ENCODE measurements at regions not wholly inside any gene's neighbourhood (a gene's known extent, or its start where the extent isn't known, plus 50 kb on each side); places are given as distances from the start of the nearest gene placed in this dataset.
A peak's percentile ranks its signal among the peaks of the same experiment; 100 is the strongest.

GRCh38 chr5:106956187-106956586 is 714.5 kb downstream of the EFNA5 start:
- no peaks in the 10 kb centered on the region for H3K4me1 ChIP-seq (ENCODE audit: control insufficient read depth, insufficient read depth, low read length)
- H3K36me3 Mint-ChIP-seq (ENCODE audit: low read depth) = no peaks in the 10 kb centered on the region
- 91 to 100% methylated on average over 3 to 5 of the region's 5 CpGs for WGBS, 2 experiments (ENCODE audit: insufficient coverage in 1 of 2, insufficient read length in 1 of 2)
- peak; percentile 42 for TF ChIP-seq CTCF (conservative IDR thresholded peaks at IDR 0.05)
- H3K4me1 Mint-ChIP-seq = no peaks in the 10 kb centered on the region
- H3K9me3 Mint-ChIP-seq = no peaks in the 10 kb centered on the region
- no peak for DNase-seq
- H3K4me3 Mint-ChIP-seq = no peak overlapping the region
- H3K27me3 ChIP-seq (ENCODE audit: control insufficient read depth, insufficient read depth, low read length, poor library complexity, severe bottlenecking) = no peaks in the 10 kb centered on the region
- no peak overlapping the region for H3K4me3 ChIP-seq (ENCODE audit: low read length)
- H3K27ac Mint-ChIP-seq = no peak overlapping the region
- no peaks in the 10 kb centered on the region for H3K27me3 Mint-ChIP-seq (ENCODE audit: insufficient read depth)
- H3K27ac ChIP-seq (ENCODE audit: low read depth, low read length) = no peak overlapping the region
- H3K36me3 ChIP-seq (ENCODE audit: control insufficient read depth, insufficient read depth, low read length) = no peaks in the 10 kb centered on the region
- H3K9ac ChIP-seq (ENCODE audit: extremely low read depth, low read length, poor library complexity, severe bottlenecking) = no peak overlapping the region
- no peaks in the 10 kb centered on the region for H3K9me3 ChIP-seq (ENCODE audit: control insufficient read depth, low read length)

GRCh38 chr5:106940986-106941385 is 729.8 kb downstream of the EFNA5 start:
- Mint-ChIP-seq H3K4me1 (no peaks in the 10 kb centered on the region), H3K9me3 (peaks cover 4% of the 10 kb centered on the region), H3K27ac (no peak overlapping the region), H3K36me3 (ENCODE audit: low read depth) (no peaks in the 10 kb centered on the region), H3K4me3 (no peak overlapping the region), H3K27me3 (ENCODE audit: insufficient read depth) (no peaks in the 10 kb centered on the region)
- Histone ChIP-seq H3K9me3 (ENCODE audit: control insufficient read depth, low read length) (no peaks in the 10 kb centered on the region), H3K9ac (ENCODE audit: extremely low read depth, low read length, poor library complexity, severe bottlenecking) (no peak overlapping the region), H3K27me3 (ENCODE audit: control insufficient read depth, insufficient read depth, low read length, poor library complexity, severe bottlenecking) (no peaks in the 10 kb centered on the region), H3K36me3 (ENCODE audit: control insufficient read depth, insufficient read depth, low read length) (no peaks in the 10 kb centered on the region), H3K4me3 (ENCODE audit: low read length) (no peak overlapping the region), H3K27ac (ENCODE audit: low read depth, low read length) (no peak overlapping the region), H3K4me1 (ENCODE audit: control insufficient read depth, insufficient read depth, low read length) (no peaks in the 10 kb centered on the region)
- no peak for TF ChIP-seq CTCF (conservative IDR thresholded peaks at IDR 0.05)
- 89 to 95% methylated on average over 3 of the region's 3 CpGs for WGBS, 2 experiments (ENCODE audit: insufficient coverage in 1 of 2, insufficient read length in 1 of 2)
- no peak for DNase-seq

GRCh38 chr5:106940301-106940846 is 730.4 kb downstream of the EFNA5 start:
- Histone ChIP-seq H3K36me3 (ENCODE audit: control insufficient read depth, insufficient read depth, low read length) (no peaks in the 10 kb centered on the region), H3K27ac (ENCODE audit: low read depth, low read length) (no peak overlapping the region), H3K9me3 (ENCODE audit: control insufficient read depth, low read length) (no peaks in the 10 kb centered on the region), H3K4me3 (ENCODE audit: low read length) (no peak overlapping the region), H3K4me1 (ENCODE audit: control insufficient read depth, insufficient read depth, low read length) (no peaks in the 10 kb centered on the region), H3K9ac (ENCODE audit: extremely low read depth, low read length, poor library complexity, severe bottlenecking) (no peak overlapping the region), H3K27me3 (ENCODE audit: control insufficient read depth, insufficient read depth, low read length, poor library complexity, severe bottlenecking) (no peaks in the 10 kb centered on the region)
- no peaks in the 10 kb centered on the region for H3K36me3 Mint-ChIP-seq (ENCODE audit: low read depth)
- H3K4me3 Mint-ChIP-seq = no peak overlapping the region
- 93 to 98% methylated on average over 5 to 8 of the region's 8 CpGs for WGBS, 2 experiments (ENCODE audit: insufficient coverage in 1 of 2, insufficient read length in 1 of 2)
- H3K4me1 Mint-ChIP-seq = no peaks in the 10 kb centered on the region
- peaks cover 4% of the 10 kb centered on the region for H3K9me3 Mint-ChIP-seq
- TF ChIP-seq CTCF (conservative IDR thresholded peaks at IDR 0.05) = no peak
- DNase-seq = no peak
- no peak overlapping the region for H3K27ac Mint-ChIP-seq
- no peaks in the 10 kb centered on the region for H3K27me3 Mint-ChIP-seq (ENCODE audit: insufficient read depth)

Data from endodermal cell (in vitro differentiated cells).